ELR (cell line): ENCODE measurements at regions not wholly inside any gene's neighbourhood (a gene's known extent, or its start where the extent isn't known, plus 50 kb on each side); places are given as distances from the start of the nearest gene placed in this dataset.
"Not testable (repeated sequence)": the region's sequence is repeated elsewhere in the genome, so short reads cannot be mapped to it uniquely, and the experiment has no call there.

Experiments
- DNase-seq: peaks from one replicate; pipeline ENCODE4 v3.0.0-alpha.2; 2015; ENCODE audit warnings: low read depth

DNA sequence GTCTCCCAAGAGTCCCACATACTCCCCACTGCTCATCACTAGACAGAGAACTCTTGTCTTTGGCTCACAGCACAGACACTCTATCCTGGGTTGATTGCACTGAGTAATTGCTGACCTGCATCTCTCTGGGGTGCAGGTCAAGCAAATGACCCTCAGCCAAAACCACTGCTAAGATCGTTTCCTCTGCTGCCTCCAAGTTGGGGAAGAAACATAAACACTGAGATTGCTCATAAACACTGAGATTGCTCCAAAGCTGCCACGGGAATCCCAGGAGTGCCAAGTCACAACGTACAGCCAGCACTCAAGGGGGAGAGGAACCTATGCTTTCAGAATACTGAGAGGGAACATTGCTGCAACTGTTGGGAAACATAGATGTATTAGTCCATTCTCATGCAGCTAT lies 1402.1 kb upstream of the ACO1 start:
- DNase-seq, result no peak

DNA sequence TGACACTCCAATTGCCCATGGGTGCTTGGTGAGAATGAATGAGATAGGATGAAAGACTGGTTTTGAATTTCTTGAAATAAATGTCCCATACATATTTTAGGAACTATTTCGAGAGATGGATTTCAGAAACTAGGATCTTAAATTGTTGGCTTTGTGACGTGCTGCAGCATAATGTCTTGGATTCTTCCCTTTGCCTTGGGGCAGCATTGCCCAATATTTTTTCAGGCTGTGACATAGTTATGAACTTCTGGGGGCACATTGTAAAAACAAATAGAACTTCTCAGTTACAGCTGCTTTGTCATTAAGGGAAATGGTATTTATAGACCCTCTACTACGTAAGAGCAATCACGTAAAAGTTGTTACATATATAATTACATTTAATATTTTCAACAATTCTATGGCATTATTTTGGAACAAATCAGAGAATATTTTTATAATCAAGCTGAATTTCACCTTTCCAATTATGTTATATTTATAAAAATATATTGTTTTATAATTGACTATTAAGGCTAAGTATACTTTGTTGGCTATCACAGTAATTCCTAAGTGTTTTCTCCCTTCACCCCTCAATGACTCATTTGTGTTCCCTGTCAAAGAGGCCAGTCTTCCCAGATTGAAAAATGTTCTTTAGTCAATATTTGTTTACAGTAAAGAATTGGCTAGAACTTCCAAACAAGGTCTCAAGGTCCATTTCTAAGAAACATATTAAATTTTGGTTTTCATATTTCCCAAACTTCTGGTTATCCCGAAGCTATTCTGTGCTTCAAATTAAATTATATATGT lies 1388.3 kb upstream of the ACO1 start:
- no peak for DNase-seq

DNA sequence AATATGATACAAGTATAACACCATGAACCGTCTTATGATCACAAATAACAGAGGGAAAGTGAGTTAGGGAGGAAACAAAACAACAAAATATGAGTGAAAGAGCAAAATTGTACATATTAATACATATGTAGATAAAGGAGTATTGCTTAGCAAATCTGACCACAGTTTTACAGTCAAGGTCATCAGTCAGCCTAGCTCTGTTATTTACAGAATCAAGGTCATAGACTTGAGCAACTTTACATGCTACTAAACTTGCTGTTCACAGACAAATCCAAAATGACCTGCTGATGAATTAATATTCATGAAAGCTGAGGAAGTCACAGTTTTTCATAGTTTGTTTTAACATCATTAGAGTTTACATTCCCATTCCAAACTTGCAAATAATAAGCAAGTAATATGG lies 1387.7 kb upstream of the ACO1 start:
- no peak for DNase-seq

DNA sequence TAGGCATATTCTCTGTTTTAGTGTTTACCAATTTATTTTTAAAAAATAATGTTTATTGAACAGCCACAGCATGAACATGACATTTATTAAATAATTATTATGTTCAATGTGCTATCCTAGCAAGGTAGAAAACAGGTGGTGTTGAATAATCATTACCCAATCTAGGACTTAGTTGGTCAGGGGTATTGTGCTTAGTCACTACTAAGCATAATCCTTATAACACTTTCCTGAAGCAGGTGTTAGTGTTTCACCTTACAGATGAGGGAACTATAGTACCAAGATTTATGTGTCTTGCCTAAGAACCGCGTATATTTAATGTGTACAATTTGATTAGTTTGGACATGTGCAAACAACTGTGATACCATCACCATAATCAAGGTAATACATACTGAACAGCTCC lies 1387.2 kb upstream of the ACO1 start:
- no peak for DNase-seq

DNA sequence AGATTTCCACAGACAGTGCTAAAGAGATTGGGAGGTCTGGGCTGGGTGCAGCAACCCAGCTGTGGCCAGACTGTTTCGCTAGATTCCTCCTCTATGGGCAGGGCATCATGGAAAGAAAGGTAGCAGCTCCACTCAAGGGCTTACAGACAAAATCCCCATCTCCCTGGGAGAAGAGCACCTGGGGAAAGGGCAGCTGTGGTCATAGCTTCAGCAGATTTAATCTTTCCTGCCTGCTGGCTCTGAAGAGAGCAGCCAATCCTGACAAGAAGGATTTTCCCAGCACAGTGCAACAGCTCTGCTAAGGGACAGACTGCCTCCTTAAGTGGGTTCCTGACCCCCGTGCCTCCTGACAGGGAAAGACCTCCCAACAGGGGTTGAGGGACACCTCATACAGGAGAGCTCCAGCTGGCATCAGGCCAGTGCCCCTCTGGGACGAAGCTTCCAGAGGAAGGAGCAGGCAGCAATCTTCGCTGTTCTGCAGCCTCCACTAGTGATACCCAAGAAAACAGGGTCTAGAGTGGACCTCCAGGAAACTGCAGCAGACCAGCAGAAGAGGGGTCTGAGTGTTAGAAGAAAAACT lies 1379.3 kb upstream of the ACO1 start:
- no peak for DNase-seq

DNA sequence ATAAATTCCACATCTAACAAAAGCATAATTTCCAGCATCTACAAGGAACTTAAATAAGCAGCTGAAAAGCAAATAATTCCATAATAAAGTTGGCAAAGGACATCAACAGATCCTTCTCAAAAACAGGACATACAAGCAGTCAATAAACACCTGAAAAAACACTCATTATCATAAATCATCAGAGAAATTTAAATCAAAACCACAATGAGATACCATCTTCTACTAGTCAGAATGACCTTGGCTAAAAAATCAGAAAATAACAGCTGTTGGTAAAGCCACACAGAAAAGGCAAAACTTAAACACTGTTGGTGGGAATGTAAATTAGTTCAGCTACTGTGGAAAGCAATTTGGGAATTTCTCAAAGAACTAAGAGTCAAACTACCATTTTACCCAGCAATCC lies 1371.1 kb upstream of the ACO1 start:
- DNase-seq, result no peak

DNA sequence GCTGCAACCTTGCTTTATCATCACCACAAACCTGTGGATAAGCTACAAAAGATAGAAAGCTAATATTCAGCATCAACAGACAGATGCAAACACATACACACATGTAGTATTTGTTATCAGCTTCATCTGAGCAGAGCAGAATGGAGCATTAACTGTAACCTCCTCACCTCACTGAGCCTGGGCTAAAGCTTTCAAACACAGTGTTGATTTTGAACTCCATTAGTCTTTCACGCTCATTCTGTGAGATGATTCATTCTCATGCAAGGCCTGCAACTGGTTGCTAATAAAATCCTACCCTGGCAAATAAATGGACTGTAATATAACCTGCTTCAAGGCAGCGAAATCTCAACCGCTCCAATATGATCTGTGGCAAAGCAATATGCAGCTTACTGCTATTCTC lies 1360.6 kb upstream of the ACO1 start:
- no peak for DNase-seq

DNA sequence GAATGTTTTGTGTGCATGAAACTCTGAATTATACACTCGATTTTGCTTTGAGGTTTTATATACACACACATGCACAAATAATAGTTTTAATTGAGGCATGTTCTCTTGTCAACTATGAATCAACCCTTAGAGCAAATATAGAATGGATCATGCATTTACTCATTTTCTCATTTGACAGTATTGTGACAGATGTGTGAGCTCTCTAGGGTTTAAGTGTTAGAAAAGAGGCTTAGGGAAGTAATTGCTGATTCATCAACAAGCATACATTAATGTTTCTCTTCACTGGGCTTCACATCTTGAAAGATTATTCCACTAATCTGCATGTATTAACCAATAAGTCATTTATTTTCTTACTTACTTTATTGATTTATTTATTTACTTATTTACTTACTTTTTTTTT lies 1356.8 kb upstream of the ACO1 start:
- DNase-seq, result no peak

DNA sequence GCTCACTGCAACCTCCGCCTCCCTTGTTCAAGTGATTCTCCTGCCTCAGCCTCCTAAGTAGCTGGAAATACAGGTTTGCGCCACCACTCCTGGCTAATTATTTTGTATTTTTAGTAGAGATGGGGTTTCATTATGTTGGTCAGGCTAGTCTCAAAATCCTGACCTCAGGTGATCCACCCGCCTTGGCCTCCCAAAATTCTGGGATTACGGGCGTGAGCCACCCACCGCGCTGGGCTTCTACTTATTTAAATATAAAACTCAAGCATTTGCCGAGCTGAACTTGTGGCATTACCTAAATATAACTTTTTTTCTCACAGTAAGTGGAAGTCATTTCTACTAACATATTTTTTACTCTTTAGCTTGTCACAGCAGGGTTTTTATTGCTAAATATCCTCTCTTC lies 1356.3 kb upstream of the ACO1 start:
- DNase-seq, result no peak

DNA sequence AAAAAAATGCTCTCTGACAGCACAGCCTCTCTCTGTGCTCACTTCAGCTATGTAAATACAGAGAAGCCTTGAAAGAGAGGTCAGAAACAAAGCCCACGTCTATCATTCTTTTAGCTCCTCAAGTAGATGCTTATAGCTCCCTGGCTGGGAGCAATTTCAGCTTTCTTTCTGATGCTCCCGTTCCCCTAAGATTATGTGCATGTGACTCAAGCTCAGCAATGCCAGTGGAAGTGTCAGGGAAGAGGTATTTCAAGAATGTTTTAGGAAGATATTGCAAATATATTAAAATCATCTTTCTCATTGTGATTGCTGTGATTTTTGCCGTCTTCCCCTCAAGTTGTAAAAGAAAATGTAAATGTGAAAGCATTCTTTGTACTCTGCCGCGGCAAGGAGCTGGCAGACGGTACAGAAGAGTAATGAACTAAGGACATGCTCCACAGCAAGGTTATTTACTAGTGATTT lies 1353.7 kb upstream of the ACO1 start:
- no peak for DNase-seq

DNA sequence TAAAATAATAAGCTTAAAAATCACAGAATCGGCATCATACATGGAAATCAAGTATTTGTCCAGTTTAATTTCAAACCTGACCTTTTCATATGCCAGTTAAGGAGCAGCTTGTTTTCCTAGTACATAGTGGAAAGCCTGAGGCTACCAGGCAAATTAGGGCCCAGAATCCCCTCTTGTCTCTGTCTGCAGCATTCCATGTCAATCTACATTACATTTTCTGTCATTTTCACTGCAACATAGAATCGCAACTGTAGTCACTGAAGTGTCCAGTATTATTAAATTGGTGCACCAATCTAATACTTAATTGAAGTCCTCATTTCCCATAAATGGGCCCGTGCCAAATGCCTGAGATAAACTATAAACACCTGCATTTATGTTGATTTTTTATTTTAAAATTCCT lies 1352.2 kb upstream of the ACO1 start:
- no peak for DNase-seq

DNA sequence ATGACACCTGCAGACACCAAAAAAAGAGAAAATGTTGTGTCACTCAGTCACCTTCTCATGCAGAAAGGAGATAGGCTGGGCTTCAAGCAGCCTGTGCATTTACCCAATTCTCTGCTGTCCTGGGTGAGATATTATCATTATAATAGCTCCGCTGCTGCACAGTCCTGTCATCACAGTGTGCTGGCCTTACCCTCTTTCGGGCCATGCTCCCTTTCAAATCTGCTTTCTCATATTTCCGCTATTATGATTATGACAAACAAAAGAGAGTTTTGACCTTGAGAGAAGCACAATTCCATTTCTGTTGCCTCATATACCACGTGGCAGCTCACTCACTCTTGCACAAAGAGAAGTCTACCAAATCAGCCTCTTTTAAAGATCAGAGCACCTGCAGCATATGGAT lies 1350.1 kb upstream of the ACO1 start:
- DNase-seq, result no peak

DNA sequence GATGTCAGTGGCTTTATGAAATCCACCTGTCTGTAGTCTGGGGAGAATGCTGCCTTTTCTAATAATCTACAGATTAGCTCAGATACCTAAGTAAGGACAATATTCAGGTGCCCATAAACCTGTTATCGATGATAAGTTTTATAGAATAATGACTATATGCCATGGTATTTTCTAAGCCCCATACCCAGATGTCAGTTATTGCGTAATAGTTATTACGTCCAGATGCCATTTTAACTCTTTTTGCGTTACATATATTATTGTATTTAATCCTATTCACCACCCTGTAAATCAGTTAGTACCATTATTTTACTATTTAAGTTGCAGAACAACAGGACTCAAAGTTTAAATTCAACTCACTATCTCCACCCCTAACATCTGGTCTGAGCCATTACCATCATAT lies 1343.9 kb upstream of the ACO1 start:
- DNase-seq, result no peak

DNA sequence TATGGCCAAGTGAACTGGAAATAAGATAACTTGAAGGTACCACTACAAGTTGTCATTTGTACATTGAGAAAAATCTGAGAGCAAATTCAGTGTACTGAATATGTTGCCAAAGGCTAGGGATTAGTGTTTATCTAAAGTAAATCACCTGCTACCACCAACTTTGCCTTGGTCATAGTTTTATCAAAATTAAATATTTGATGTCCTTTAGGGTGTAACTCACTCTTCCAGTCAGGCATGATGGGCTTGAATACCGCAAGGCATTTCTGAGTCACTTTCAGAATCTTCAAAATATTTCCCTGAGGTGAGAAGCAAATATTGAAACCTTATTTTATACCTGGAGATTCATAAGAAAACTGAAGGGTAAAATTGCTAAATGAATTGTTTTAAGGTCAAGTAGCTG lies 1338.6 kb upstream of the ACO1 start:
- no peak for DNase-seq

DNA sequence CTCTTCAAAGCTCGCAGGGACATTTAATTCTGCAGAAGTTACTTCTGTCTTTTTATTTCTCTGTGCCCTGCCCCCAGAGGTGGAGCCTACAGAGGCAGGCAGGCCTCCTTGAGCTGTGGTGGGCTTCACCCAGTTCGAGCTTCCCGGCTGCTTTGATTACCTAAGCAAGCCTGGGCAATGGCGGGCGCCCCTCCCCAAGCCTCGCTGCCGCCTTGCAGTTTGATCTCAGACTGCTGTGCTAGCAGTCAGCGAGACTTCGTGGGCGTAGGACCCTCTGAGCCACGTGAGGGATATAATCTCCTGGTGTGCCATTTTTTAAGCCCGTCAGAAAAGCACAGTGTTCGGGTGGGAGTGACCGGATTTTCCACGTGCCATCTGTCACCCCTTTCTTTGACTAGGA lies 1322.9 kb upstream of the ACO1 start:
- not testable (repeated sequence) for DNase-seq

DNA sequence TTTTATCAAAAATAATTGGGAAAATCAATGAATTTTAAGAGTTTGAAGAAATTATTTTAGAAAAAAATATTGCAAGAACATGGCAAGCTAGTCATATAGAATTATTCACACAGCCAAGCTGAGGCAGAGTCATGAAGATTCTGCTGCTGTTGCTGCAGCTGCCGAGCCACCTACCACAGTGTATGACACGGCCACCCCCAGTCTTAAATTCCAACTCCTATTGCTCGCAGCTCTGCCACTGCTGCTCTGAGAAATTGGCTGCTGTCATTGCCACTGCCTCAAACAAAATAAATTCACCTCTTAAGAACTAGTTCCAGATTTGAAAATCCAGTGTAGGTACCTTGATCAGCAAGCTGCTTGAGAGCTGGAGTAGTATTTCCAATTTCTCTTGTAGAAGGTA lies 1318.8 kb upstream of the ACO1 start:
- no peak for DNase-seq

DNA sequence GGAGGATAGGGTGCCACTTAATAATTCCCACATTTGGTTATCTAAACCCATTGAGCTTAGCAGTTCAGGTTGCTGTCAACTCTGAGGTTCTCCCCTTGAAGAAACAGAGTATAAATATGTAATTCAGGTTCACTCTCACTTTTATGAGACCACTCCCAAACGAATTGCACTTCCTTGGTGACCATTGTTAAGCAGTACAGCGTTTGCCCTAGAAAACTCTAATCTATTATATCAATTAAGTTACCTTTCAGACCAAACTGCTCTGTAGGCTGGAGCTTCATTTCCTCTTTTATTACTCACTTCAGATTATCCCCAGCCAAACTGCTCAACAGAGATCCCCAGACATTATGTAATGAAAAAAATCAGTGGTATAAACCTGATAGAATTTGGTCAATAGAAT lies 1317.0 kb upstream of the ACO1 start:
- no peak for DNase-seq

DNA sequence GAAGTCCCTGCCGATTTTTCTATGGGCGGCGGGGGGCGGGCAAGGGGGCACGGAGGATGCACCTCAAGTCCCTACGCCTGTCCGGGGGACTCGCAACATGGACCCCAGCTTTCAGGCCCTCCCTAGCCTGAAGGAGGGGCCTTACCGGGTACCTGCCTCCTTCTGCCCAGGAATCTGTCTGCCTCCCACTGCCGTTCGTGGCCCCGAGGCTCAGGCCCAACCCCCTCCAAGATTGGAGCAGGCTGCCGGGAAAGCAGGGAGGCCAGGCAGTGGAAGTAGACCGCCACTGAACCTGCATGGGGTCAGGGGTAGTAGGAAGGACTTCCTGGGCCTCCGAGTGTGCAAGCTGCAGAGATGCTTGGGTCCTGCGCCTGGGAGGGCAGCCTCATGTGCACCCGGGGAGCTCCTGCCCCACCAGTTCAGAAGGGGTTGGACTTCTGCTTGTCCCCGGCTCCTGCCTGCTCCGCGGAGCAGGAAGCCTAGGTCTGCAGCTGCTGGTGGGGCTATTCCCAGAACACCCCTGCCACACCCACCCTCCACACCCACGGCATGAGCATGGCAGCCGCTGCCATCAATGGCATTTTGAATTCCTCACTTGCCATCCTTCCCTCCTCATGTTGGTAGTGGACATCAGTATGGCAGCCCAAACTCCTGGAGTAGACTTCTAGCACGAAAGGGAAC lies 1312.7 kb upstream of the ACO1 start:
- no peak for DNase-seq

DNA sequence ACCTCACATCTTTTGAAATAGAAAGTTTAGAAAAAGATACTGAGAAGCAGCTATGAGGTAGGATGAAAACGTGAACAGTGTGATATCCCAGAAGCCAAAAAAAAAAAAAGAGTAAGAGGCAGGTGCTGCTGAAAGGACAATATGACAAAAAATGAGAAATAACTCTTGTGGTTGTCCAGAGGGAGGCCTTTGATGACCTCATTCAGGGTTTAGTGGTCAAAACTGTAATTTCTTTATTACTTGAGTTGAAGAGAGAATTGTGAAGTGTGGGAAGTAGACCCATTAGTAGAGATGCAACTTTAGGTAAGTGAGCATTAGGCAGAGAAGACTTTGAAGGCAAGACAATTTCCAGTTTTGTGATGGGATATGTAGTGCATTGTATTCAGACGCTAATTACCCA lies 1306.3 kb upstream of the ACO1 start:
- DNase-seq, result no peak

DNA sequence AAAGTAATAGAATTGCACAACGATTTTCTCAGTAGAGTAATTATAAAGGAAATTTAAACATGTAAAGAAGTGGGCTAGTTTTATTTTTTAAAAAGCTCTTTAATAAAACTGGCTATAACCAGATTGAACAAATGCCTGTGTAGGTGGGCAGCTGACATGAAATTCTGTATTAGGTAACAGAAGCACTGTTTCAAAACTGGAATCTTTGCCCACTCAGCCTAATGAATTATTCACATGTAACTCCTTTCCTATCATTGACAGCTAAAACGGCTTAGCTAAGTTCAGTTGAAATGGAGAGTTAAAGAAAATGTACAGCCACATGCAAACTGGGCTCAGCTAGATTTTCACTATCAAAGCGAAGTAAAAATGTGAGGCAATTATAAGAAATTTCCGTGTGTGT lies 1300.1 kb upstream of the ACO1 start:
- no peak for DNase-seq

DNA sequence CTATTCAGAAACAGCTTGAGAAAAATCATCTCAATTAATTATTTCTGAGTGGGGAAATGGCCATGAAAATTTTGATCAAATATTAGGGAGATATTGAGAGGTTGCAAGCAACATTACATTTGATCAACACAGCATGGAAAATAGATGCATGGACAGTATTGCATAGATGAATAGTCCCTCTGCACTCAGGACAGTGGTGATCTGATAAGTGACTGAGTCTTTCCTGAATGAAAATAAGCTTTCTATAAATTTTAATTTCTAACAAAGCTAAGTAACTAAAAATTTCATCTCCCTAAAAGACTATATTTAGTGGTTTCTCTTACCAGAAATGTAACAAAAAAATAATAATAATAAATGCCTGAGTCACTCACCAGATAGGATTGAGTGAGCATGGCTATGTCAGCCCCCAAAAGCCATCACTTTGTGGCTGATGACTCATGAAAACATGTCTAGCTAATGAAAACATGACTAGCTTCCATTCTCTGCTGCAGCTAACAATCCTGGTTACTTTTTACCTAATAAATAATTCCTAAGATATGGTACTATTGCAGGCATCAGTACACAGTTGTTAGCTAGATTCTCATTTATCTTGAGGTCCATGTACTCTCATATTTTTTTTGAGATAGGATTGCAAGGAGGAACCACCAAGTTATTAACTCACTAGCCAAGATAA lies 1294.8 kb upstream of the ACO1 start:
- DNase-seq, result no peak

DNA sequence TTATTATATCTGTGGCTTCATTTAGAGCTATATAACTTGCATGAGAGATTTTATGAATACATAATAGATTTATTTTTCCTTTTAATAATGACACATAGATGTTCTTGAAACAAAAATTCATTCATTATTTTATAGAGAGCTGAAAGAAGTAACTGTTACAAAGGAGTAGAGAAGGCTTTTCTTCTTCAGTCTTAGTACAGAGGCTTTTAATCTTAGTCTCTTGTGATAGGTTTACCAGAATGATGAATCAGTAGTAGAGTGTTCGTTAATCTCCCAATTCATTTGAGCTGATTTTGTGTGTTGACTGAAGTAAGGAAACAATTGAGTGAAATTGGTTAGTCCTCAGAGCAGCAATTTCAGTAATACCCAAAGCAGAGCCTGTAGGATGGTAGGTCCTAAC lies 1284.1 kb upstream of the ACO1 start:
- DNase-seq, result no peak

DNA sequence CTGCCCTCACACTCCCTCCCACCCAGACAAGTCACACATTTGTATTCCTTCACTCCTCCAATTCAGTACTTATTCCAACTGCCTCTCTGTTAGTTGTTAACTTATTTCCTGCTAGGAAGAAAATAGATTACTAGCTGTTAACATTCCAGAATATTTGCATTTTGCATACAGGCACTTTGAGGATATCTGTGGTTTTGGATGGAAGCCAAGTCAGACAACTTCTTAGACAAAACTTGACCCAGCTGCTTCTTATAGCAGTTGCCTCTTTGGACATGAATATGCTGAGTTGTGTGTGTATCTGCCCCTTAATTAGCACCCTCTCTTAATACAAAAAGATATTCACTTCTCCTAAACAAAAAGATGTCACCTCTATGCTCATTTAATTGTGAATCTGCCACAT lies 1280.6 kb upstream of the ACO1 start:
- DNase-seq, result no peak
